ENCODE measurements at regions not wholly inside any gene's neighbourhood (a gene's known extent, or its start where the extent isn't known, plus 50 kb on each side); places are given as distances from the start of the nearest gene placed in this dataset.

DNA sequence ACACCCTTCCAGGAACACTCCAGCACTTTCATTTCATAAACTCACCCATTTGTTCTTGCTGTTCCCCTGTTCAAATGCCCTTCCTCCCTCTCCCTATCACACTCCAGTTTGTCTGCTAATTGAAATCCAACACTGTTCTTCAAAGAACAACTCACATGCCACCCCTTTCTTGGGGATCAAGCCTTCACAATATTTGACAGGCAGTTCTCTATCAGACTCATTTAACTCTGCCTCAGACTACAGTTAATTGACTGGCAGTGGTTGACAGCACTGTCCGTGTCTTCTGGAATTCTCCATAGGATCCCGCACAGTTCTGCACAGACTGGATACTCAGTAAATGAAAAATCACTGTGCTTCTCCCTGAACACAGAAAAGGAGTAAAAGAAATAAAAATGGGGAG lies 87.8 kb downstream of the PMP22 start:
- DNase-seq (ENCODE audit: low spot score): no peak

DNA sequence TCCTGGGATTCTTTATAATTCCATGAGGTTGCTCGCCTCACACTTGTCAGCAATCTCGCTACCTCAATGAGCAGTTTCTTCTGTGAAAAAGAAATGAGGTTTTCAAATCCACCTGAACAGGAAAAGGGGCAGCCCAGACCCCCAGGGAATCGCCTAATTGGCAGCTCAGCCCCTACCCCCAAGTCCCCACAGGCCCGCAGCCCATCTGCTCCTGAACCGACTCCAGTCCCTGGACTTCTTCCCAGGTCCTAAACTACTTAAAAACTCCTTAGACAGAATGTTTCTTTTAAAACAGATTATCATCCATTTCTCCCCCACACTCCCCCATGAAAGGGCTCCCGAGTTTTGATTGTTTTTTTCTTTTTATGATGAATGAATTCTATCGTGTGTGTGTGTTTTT lies 89.8 kb downstream of the PMP22 start:
- DNase-seq (ENCODE audit: low spot score): no peak

DNA sequence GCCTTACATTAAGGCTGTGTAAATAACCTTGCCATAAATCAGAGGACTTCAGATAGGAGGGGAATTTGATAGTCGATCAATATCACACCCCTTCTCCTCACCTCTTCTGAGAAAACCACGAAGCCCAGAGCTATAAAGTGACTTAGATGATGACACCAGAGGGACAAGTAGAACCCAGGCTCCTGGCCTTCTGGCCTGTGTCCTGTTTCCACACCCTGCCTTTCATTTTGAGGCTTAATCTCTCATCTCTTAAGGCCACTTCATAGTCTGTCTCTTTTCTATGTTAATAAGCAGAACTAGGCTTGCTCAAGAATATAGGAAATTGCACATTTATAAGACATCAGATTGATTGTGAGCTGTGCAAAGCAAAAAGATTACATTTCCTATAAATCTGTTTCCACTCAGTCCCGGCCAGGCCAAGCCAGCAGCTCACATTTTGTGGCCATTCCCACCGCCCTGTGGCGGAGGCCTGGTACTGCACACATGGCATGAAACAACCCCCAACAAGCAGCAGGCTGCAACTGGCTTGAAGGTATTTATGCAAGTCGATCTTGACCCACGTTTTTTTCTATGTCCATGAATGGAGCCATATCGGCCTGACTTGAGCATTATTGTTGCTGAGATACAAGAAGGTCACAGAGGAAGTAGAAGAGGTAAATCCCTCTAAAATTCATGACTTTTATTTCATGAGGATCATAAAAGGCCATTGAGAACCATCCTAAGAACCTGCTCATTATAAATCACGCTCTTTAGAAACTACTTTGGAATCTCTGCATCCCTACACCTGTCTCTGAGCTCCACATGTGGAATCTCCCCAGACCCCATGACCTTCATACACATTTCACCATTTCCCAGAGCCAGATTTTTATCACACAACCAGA lies 93.7 kb downstream of the PMP22 start:
- DNase-seq (ENCODE audit: low spot score): peak; percentile 63

DNA sequence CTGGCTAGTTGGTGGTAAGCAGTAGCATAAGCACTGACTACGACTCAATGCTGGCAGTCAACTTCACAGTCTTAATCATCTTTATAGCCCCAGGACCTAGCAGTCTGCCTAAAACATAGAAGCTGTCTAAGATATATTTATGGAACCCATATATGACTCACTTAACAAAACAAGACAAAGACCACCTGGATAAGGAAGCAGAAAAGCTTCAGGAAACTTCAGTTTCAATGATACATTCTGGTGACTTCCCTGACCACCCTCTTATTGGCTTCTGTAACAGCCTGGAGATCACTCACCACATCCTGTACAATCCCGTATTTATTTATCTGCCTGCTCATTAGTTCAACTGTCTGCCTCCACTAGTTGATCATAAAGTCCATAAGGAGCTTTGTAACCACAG lies 95.5 kb downstream of the PMP22 start:
- no peak for DNase-seq (ENCODE audit: low spot score)

DNA sequence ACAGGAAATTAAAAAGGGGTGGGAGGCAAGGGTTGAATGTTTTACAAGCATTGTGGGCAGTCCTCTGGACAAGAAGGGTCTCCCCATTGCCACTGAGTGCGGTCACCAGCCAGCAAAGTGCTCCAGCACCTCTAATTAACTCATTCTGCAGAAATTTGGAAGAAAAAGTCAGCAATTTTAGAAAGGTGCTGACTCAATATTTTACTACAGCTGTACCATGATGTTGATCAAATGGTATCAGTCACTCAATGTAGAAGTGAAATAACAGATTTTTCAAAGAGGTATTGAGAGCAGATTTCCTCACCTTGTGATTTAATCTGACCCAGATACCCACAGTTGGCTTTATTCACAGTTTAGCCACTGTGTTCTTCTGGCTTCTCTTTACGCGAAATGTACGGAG lies 96.7 kb downstream of the PMP22 start:
- DNase-seq (ENCODE audit: low spot score): no peak

DNA sequence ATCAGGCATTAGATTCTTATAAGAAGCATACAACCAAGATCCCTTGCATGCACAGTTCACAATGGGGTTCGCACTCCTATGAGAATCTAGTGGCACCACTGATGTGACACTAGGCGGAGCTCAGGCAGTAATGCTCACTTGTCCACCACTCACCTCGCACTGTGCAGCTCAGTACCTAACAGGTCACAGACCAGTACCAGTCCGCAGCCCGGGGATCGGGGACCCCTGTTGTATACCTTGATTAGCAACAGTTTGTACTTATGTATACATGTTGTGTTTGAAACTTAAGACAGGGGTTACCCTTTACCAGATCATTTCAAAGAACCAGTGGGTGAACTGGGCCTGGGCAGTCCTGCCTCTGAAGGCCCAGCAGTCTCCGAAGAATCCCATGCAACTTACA lies 103.7 kb downstream of the PMP22 start:
- no peak for DNase-seq (ENCODE audit: low spot score)

DNA sequence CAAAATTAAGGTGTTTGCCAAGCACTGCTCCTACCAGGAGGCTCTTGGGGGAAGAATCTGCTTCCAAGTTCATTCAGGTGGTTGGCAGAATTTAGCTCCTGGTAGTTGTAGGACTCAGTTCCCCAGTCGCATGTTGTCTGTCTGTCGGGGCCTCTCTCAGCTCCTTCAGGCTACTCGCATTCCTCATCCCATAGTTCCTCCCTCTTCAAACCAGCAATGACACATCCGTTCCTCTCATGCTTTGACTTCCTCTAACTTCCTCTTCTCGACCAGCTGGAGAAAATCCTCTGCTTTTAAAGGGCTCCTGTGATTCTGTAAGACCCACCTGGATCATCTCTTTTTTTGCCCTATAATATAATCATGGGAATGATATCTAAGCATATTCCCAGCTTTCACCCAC lies 108.1 kb downstream of the PMP22 start:
- DNase-seq (ENCODE audit: low spot score): peak; percentile 20

DNA sequence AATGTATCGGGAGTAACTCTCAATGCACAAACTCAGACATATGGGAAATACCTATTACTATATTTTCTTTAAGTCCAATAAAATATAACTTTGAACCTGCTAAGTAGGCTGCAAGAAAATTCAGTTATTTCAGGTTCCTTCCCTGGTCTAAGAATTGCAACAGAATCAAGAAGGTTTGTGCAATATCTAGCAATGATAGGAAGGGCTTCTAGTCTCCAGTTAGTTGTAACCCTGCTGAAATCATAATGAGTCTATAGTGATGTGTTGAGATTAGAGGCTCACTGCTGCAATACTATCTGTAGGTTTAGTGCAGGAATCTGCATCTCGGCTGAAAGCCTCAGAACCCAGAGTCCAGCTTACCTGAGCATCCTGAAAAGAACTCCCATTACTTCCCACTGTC lies 110.5 kb downstream of the PMP22 start:
- DNase-seq (ENCODE audit: low spot score): no peak

DNA sequence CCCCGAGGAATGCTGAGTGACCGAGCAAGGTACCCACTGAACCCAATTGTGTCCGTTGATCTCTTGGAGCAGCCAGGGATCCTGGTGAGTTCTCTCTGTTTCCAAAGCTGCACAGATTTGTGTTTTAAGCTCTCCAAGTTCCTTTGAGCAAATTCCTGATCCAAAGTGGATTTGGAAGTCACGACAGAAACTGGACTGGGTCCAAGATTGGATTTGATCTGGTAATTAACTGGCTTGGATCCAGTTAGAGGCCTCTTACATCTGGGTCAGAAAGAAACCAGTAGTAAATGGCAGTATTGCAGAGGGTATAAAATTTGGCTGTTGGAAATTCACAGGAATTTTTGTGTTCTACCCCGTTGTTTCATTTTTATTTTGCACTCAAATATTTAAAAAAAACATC lies 119.5 kb downstream of the PMP22 start:
- DNase-seq (ENCODE audit: low spot score): no peak

DNA sequence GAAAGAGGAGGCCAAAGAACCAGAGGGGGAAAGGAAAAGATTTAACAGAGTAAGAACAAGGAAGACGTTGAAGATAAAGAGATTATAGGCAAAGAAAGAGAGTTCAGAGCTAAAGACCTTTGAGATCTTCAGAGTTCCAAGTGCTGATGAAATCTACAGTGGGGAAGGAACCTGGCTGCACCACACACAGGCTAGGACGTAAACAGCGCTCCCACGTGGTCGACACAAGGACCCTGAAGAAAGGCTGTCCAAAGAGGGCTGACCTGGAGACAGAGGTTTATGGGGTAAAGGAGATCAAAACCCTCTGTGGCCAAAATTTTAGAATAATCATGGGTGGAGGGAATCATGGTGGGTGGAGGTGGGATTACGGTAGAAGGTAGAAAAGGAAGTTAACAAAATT lies 121.6 kb downstream of the PMP22 start:
- DNase-seq (ENCODE audit: low spot score): no peak

DNA sequence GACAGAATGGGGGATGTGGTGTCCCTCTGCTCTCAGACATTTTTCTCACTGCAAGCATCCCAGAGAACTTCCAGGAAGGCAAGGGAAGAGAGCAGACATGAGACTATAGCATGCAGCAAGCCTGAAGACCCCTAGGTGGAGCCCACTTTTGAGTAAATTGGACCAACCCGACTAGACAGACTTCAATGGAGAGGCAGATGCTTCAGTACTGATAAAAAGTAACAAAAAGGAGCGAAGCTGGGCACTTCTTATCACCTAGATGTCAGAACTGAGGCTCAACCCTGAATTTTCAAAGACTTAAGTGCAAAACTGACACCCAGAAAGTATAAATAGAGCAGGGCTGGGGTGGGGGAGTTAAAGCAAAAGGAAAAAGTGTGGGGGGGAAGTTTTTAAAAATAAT lies 130.8 kb downstream of the PMP22 start:
- no peak for DNase-seq (ENCODE audit: low spot score)

DNA sequence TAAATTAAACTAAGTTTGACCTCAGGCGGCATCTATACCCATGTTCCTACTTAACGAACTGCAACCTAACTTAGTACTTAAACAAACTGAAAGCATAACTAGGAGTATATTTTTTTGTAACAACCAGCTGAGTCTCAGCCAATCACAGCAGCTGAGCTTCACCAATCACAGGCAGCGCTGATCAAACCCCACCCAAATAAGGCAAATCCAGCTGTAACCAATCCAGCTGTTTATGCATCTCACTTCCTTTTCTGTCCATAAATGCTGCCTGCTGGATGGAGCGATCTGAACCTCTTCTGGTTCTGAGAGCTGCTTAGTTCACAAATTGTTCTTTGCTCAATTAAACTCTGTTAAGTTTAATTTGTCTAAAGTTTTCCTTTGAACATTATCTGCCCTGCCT lies 131.3 kb downstream of the PMP22 start:
- no peak for DNase-seq (ENCODE audit: low spot score)

DNA sequence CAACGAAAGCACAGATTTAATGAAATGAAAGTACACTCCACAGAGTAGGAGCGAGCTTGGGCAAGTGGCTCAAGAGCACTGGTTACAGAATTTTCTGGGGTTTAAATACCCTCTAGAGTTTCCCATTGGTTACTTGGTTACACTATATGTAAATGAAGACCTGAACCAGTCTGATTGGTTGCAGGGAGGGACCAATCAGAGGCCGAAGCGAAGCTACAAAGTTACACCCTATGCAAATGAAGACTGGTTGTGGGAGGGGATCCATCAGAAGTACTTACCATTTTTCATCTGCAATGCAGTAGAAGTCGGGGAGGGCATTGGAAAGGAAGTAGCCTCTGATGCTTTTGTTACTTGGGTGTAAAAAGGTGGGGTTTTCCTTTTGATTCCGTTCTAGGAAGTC lies 132.0 kb downstream of the PMP22 start:
- no peak for DNase-seq (ENCODE audit: low spot score)

DNA sequence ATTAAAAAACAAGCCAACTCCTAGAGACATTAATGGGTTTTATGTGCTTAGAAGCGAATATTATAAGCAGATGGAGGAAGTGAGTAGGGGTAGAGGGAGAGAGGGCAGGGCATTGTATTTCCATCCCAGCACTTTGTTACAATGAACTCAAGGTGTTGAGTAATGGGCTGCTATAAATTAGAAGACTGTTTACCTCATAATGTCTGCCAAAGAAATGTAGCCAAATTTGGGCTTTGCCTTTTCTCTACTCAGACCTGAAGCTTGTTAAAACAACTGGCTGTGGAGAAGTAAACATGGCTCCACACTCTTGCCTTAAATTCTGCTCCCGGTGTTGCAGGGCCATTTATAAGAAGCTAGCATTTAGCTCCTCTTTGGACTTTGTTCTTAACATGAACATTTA lies 134.7 kb downstream of the PMP22 start:
- no peak for DNase-seq (ENCODE audit: low spot score)

DNA sequence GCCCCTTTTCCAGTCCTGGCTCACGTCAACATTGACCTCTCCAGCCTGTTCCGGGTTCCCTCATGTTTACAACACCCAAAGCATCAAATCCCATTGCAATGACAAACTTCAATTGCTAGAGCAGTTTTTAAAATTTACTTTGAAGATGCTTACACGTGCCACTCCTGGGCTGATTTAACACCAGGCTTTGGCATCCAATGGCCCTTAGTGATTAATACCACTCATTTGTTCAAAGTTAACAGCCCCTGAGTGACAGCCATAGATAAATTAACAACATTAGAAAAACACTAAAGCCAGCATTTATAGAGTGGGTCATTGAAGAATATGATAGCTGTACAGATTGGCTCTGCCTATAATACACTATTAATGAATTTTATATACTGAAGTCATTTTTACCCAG lies 135.1 kb downstream of the PMP22 start:
- DNase-seq (ENCODE audit: low spot score): no peak

DNA sequence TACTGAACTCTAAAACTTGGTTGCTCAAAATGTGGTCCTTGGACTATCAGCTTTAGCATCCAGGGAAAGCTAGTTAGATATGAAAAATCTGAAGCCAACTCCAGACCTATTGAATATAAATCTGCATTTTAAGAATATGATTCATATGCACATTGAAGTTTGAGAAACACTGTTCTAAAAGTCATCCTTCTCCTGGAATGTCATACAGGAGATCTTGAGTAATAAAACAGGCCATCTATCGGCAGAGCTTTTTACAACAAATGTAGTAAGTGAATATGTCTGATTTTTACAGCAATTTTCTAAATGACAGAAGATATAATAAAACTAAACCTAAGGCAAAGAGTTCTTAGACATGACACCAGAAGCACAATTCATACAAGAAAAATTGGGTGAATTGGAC lies 140.4 kb downstream of the PMP22 start:
- no peak for DNase-seq (ENCODE audit: low spot score)

DNA sequence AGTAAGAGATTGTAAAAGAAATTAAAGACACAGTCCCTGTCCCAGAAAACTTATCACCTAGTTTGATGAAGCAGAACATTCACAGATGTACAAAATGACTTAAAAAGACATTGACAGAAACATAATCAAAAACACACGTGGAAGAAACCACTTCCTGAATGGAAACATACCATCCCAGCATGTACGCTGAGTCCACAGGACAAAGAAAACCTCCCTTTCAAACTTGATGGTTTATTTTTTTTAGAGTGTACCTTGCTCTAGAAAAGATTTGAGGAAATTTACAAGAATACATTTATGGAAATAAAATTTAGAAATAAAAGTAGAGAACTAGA lies 140.9 kb downstream of the PMP22 start:
- DNase-seq (ENCODE audit: low spot score): no peak

DNA sequence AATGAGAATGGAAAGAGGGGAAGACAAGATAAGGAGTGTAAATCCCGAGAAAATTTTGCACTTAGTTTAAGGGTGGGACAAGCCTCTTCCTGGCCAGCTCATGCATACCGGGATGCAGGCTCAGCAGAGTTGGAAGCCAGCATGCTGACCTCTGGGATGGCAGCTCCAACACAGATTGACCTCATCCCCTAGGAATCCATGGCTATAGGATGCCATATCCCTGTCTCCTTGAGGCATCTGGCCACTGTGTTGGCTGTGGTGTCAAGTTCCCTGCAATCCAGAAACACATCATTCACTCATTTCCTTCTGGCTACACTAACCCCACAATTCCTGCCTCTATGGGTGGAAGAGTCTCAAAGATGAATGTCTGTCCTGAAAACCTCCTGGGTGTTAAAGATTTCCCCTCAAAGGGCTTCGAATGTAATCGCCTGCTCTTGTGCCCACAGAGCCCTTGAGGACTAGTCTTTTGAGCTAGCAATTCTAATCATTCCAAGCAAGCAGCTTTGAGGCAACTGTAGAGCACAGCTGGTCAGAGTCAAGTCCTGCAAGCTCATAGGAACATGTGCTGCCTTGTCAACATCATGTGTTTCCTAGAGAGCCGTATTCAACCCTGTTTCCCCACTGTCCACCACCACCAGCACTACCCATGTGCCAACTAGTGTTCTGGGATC lies 141.4 kb downstream of the PMP22 start:
- no peak for DNase-seq (ENCODE audit: low spot score)

DNA sequence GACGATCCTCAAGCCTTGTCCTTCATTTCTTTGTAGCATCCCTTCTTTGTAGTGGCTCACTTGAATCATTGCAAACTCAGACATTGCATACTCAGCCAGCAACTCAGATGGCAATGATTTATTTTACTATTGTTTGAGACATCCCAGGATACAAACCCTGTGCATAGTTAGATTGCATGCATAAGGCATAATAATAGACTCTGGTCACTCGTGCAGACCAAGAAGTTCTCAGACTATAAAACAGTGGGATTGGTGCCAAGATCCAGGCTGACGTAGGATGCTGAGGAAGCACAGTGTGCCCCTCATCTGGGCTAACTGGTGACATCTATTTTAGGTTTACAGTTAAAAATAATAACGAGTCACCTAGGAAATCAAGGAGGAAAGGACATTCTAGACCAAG lies 142.3 kb downstream of the PMP22 start:
- no peak for DNase-seq (ENCODE audit: low spot score)

DNA sequence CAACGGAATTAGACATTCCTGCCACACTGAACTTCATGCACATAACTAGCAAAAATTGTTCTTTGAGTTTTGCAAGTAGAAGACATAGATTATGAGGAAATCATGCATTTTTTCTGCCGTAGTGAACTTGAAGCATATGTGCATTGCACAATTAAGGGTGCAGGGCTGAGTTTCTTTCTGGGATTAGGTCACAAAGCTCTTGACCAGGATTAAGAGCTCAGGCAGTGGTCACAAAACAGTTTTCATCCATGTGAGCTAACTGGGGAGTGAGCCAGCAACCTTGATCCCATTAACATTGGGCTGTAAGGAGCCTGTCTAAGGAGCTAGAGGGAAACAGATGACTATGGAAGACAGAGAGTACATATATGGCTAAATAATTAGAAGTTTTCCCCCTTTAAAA lies 143.7 kb downstream of the PMP22 start:
- no peak for DNase-seq (ENCODE audit: low spot score)

DNA sequence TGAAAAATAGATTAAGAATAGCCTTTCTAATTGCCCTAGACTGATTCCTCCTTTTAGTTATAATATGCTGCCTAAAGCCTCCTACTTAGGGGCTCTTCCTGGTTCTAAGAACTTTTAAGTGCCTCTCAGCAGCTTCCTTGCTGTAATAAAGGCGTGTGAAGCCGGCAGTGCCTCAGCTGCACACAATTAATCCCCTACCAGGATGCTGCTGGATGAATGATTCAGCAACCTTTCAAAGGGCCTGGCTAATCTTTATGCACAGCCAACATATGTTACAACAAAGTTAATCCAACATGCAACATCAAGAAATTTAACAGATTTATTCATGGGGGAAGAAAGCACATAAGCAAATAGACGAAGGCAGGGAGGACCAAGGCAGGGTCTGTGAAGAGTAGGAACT lies 145.2 kb downstream of the PMP22 start:
- no peak for DNase-seq (ENCODE audit: low spot score)

DNA sequence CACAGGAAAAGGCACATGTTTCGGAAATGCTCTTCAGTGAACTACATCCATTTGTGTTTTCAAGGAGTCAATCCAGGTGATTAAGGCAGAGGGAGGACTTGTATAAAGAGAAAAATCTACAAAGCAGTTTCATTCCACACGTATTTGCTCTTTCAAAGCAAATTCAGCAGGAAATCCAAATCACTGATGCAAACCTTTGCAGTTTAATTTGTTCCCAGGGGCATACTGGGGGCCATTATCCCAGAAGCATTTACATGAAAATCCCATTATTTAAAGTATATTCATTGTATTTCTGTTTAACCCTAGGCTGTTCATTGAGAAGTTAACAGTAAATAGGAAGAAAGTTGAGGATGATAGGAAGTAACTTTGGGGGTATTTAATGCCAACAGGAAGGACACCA lies 147.9 kb downstream of the PMP22 start:
- no peak for DNase-seq (ENCODE audit: low spot score)

DNA sequence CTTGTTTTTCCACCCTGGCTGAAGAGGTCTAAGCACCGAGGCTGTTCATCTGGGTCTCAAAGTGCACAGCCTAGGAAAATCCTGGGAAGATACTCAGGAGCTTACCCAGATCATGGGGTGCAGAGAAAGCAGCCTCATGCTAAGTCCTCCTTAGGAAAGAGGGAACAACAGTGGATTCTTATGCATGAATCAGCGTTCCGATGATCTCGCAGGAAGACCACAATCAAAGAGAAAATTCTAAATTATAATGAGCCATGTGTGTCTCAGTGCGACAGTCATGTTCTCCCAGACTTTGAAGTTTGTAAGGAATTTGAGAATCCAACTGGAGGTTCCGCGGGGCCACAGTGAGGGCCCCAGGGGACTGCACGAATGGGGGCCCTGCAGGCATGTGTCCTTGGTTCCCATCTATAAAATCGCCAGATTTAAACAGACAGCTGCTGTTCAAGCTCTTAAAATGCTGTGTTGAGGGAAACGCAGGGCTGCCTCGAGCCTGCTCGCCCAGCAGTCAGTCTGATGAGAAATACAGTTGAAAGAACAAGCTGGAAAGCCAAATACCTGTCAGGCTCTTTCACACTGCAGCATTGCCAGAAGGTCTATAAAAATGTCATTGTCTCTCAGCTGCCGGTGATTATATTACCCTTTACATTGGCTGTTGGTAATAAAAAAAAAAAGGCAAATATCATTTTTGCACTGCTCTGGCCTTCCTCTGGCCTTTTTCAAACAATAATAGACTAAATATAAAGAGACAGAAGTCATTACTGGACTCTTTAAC lies 152.1 kb downstream of the PMP22 start:
- DNase-seq (ENCODE audit: low spot score): peak; percentile 13
